HUES48 (cell line): ENCODE measurements at regions not wholly inside any gene's neighbourhood (a gene's known extent, or its start where the extent isn't known, plus 50 kb on each side); places are given as distances from the start of the nearest gene placed in this dataset.
"Not testable (repeated sequence)": the region's sequence is repeated elsewhere in the genome, so short reads cannot be mapped to it uniquely, and the experiment has no call there.

Experiments used
- H3K27ac ChIP-seq: one replicate; pipeline ENCODE4 v1.7.0; 2013; ENCODE audit warnings: low read depth, low read length, inconsistent platforms
- H3K27me3 ChIP-seq: 2 replicates; pipeline ENCODE4 v1.6.1; 2013; ENCODE audit warnings: mild to moderate bottlenecking, low read length; ENCODE audit not compliant: control insufficient read depth, insufficient read depth
- H3K36me3 ChIP-seq: 2 replicates; pipeline ENCODE4 v1.6.1; 2013; ENCODE audit warnings: low read length; ENCODE audit not compliant: control insufficient read depth, insufficient read depth
- H3K4me1 ChIP-seq: 2 replicates; pipeline ENCODE4 v1.6.1; 2013; ENCODE audit warnings: mild to moderate bottlenecking, low read length; ENCODE audit not compliant: control insufficient read depth, insufficient read depth
- H3K4me3 ChIP-seq: 2 replicates; pipeline ENCODE4 v1.5.1; 2013; ENCODE audit warnings: mild to moderate bottlenecking, low read depth, low read length
- H3K9ac ChIP-seq: 2 replicates; pipeline ENCODE4 v1.6.1; 2013; ENCODE audit warnings: mild to moderate bottlenecking, low read depth, low read length, moderate library complexity
- H3K9me3 ChIP-seq: 2 replicates; pipeline ENCODE4 v1.6.1; 2013; ENCODE audit warnings: low read length; ENCODE audit not compliant: control insufficient read depth, insufficient read depth

DNA sequence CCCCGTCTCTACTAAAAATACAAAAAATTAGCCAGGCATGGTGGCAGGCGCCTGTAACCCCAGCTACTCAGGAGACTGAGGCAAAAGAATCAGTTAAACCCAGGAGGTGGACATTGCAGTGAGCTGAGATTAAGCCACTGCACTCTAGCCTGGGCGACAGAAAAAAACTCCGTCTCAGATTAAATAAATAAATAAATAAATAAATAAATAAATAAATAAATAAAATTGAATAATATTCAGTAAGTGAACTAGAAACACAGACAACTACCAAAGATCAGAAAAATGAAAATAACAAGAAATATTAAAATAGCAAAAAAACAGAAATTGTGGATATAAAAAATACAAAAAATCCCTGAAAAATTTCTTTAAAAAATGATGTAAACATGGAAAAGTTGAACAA lies 172.4 kb downstream of the ZNF486 start:
- Histone ChIP-seq H3K9ac (no peak overlapping the region), H3K4me1 (no peaks in the 10 kb centered on the region), H3K27me3 (no peaks in the 10 kb centered on the region), H3K36me3 (no peaks in the 10 kb centered on the region), H3K9me3 (no peaks in the 10 kb centered on the region), H3K27ac (no peak overlapping the region), H3K4me3 (no peak overlapping the region)

DNA sequence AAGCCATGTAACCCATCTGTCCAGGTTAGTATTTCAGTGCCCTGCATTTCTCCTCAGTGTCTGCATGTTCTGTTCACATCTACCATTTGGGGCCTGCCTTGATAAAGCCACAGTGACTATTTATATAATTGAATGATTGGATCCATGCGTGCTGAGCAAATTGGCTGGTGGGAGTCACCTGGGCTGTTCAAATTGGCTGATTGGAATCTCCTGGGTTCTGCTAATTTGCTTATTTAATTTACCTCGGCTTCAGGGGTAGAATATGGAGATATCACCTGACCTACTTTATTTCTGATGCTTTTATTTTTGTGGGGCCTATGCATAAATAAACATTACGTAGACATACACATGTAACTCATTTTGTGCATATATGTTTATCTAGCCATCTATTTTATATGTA lies 167.7 kb downstream of the ZNF486 start:
- Histone ChIP-seq H3K27me3 (no peaks in the 10 kb centered on the region), H3K9ac (no peak overlapping the region), H3K4me3 (no peak overlapping the region), H3K4me1 (no peaks in the 10 kb centered on the region), H3K27ac (no peak overlapping the region), H3K36me3 (no peaks in the 10 kb centered on the region), H3K9me3 (no peaks in the 10 kb centered on the region)

DNA sequence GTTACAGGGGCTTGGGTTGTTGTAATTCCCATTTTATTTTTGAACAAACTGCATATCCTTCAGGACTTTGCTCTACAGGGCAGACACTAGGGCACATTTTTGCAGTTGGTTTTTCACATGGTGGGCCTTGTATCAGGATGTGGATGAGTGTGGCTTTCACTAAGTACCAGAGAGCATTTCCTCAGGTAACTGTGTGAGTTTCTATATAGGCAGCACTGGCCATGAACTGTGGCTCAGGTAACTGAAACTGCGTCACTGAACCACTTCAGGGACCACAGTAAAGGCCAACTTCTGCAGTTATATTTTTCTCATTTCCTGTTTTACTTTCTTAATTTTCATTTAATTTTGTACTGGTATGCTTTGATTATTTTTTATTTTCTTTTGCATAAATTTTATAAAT lies 166.5 kb downstream of the ZNF486 start:
- Histone ChIP-seq H3K4me1 (no peaks in the 10 kb centered on the region), H3K4me3 (no peak overlapping the region), H3K27me3 (no peaks in the 10 kb centered on the region), H3K9ac (no peak overlapping the region), H3K27ac (no peak overlapping the region), H3K9me3 (no peaks in the 10 kb centered on the region), H3K36me3 (no peaks in the 10 kb centered on the region)

DNA sequence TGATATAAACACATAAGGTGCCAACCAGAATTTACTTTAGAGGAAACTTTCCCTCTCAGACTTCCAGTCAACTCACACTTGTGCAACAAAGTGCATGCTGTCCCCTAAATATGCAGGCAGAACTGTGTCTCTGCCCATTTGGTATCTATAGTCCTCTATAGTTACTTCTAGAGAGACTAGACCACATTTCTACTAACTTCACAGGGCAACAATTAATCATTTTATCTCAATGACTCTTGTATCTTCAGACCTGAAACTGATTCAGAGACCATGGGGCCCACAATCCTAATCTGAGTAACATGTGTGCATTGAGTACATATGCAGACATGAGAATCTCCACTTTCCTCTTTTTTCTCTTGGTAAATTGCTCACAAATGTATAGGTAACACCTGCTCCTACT lies 158.1 kb downstream of the ZNF486 start:
- H3K4me3 ChIP-seq, result no peak overlapping the region
- H3K9ac ChIP-seq, result no peak overlapping the region
- H3K4me1 ChIP-seq, result peaks cover 5% of the 10 kb centered on the region; the same call in 1 of the 2 replicates
- no peak overlapping the region for H3K27ac ChIP-seq
- H3K9me3 ChIP-seq, result no peaks in the 10 kb centered on the region
- H3K27me3 ChIP-seq, result no peaks in the 10 kb centered on the region
- H3K36me3 ChIP-seq, result no peaks in the 10 kb centered on the region

DNA sequence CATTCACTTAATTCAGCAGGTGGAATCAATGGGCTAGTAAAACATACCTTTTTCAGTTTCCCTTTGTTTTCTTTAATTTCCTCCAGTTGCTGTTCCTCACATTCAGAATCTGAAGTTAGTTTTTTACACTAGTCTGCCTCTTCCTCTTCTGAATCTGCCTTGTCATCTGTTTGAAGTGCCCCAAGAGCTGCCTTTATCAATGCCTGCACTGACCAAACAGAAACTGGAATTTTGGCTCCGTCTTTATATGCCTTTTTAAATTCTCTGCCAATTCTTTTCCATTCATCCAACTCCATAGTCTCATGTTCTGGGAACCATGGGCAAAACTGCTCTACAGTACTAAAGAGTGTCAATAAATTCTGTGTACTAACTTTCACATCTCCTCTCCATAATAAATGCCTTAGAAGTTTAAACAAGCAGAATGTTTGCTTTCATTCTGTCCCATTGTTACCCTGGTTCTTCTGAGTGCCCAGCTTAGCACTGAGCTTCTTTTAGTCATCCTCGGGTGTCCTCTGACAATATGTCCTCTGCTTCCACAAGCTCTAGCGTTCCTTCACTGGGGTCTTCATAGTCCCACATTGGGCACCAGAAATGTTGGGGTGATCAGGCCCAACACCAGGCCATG lies 154.2 kb downstream of the ZNF486 start:
- H3K9ac ChIP-seq, result no peak overlapping the region
- H3K36me3 ChIP-seq, result no peaks in the 10 kb centered on the region
- H3K27ac ChIP-seq, result no peak overlapping the region
- peaks cover 5% of the 10 kb centered on the region; the same call in 1 of the 2 replicates for H3K4me1 ChIP-seq
- no peak overlapping the region for H3K4me3 ChIP-seq
- no peaks in the 10 kb centered on the region for H3K9me3 ChIP-seq
- H3K27me3 ChIP-seq, result no peaks in the 10 kb centered on the region

DNA sequence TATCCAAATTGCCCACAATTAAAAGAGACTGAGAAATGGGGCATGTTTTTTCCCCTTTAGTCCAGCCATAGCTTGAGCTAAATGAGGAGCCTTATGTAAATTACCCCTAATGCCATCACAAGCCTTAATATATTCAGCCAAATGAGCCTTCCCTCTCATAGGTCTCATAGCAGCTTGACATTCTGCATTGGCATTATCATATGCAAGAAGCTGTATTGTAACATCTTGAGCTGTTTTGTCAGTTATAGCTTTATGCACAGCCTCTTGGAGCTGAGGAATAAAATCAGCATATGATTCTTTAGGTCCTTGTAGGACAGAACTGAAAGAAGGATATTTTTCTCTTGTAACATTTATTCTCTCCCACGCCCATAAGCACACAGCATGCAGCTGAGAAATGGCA lies 153.2 kb downstream of the ZNF486 start:
- no peak overlapping the region for H3K4me3 ChIP-seq
- H3K9ac ChIP-seq, result no peak overlapping the region
- no peaks in the 10 kb centered on the region for H3K27me3 ChIP-seq
- no peak overlapping the region for H3K27ac ChIP-seq
- no peaks in the 10 kb centered on the region for H3K36me3 ChIP-seq
- peaks cover 5% of the 10 kb centered on the region; the same call in 1 of the 2 replicates for H3K4me1 ChIP-seq
- H3K9me3 ChIP-seq, result no peaks in the 10 kb centered on the region

DNA sequence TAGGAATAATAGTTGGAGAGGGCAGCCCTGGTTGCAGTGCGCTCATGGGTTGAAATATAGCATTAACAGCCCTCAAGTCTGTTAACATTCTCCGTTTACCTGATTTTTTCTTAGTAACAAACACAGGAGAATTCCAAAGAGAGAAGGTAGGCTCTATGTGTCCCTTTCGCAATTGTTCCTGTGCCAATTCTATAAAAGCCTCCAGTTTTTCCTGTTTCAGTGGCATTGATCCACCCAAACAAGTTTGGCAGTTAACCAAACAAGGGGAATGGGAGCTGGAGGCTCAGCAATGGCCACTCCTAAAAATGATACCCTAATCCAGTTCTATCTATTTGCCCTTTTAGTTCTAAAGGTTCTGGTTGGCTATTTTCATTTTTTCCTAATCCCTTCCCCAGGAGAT lies 151.6 kb downstream of the ZNF486 start:
- Histone ChIP-seq H3K9me3 (no peaks in the 10 kb centered on the region), H3K36me3 (no peaks in the 10 kb centered on the region), H3K4me3 (no peak overlapping the region), H3K27me3 (no peaks in the 10 kb centered on the region), H3K27ac (no peak overlapping the region), H3K9ac (no peak overlapping the region), H3K4me1 (no peaks in the 10 kb centered on the region)

DNA sequence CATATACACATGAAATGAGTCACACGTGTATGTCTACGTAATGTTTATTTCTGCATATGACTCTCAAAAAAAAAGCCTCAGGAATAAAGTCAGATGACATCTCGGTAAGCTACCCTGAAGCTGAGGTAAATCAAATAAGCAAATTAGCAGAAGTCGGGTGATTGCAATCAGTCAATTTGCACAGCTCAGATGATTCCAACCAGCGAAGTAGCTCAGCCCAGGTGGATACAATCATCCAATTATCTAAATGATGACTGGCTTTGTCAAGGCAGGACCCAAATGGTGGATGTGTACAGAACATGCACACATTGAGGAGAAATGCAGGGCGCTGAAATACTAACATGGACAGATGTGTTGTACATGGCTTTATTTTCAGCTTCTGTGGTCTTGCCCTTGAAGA lies 148.5 kb downstream of the ZNF486 start:
- Histone ChIP-seq H3K36me3 (no peaks in the 10 kb centered on the region), H3K27me3 (no peaks in the 10 kb centered on the region), H3K4me3 (no peak overlapping the region), H3K27ac (no peak overlapping the region), H3K9me3 (no peaks in the 10 kb centered on the region), H3K9ac (no peak overlapping the region), H3K4me1 (no peaks in the 10 kb centered on the region)

DNA sequence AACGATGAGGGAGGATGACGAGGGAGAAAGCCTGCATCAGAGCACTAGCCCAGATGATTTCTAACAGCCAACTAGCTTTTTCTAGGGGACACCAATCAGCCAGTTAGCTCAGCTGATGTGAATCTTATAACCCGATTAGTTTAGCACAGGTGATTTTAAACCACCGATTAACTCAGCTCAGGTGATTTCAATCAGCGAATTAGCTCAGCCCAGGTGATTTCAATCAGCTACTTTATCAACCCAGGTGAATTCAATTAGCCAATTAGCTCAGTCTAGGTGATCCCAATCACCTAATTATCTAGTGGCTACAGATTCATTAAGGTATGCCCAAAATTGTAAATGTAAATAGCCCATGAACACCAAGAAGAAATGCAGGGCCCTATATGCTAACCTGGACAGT lies 146.9 kb downstream of the ZNF486 start:
- Histone ChIP-seq H3K36me3 (no peaks in the 10 kb centered on the region), H3K9me3 (no peaks in the 10 kb centered on the region), H3K4me1 (no peaks in the 10 kb centered on the region), H3K27me3 (no peaks in the 10 kb centered on the region), H3K9ac (no peak overlapping the region), H3K4me3 (no peak overlapping the region), H3K27ac (no peak overlapping the region)

DNA sequence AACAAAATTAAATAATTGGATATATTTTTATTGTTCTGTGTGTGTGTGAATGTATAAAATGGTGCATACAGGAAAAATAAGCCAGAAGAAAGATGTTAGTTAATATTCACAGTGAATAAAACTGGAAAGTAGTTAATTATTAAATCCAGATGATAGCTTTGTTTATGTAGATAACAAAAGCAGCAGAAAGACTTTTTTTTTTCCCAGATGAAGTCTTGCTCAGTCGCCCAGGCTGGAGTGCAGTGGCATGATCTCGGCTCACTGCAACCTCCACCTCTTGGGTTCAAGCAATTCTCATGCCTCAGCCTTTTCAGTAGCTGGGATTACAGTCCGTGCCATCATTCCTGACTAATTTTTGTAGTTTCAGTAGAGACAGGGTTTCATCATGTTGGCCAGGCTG lies 140.1 kb downstream of the ZNF486 start:
- H3K27ac ChIP-seq, result no peak overlapping the region
- no peaks in the 10 kb centered on the region for H3K9me3 ChIP-seq
- H3K27me3 ChIP-seq, result no peaks in the 10 kb centered on the region
- H3K9ac ChIP-seq, result no peak overlapping the region
- H3K4me1 ChIP-seq, result 0 out of 2 replicates have a peak, but pooled peaks cover 4% of the 10 kb centered on the region
- no peaks in the 10 kb centered on the region for H3K36me3 ChIP-seq
- no peak overlapping the region for H3K4me3 ChIP-seq

DNA sequence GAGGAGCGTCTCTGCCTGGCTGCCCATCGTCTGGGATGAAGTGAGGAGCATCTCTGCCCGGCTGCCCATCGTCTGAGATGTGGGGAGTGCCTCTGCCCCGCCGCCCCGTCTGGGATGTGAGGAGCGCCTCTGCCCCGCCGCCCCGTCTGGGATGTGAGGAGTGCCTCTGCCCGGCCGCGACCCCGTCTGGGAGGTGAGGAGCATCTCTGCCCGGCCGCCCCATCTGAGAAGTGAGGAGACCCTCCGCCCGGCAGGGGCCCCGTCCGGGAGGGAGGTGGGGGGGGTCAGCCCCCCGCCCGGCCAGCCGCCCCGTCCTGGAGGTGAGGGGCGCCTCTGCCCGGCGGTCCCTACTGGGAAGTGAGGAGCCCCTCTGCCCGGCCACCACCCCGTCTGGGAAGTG lies 129.3 kb downstream of the ZNF486 start:
- not testable (repeated sequence) for H3K27ac ChIP-seq, H3K4me3 ChIP-seq, H3K36me3 ChIP-seq, H3K27me3 ChIP-seq, H3K9ac ChIP-seq, H3K4me1 ChIP-seq, H3K9me3 ChIP-seq

DNA sequence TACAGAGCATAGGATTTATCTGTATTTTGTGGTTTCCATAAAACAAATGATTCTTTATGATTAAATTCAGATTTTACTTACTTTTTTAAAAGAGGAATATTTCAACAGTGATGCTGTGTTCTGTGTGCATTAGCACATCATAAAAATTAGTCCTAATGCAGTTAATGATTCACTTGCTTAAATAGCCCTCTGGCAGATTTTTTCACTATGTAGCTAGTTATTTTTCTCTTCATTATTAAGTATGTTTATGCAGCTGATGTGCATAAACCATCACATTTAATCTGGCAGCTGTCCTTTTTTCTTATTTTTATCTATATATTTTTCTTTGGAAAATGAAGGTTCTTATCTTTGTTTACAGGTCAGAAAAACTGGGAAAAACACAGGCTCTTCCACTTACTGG lies 127.2 kb downstream of the ZNF486 start:
- Histone ChIP-seq H3K4me1 (no peaks in the 10 kb centered on the region), H3K9me3 (0 out of 2 replicates have a peak, but pooled peaks cover 3% of the 10 kb centered on the region), H3K36me3 (no peaks in the 10 kb centered on the region)

More for the DNA sequence above, 127.2 kb downstream of the ZNF486 start:
- no peak overlapping the region for H3K9ac ChIP-seq
- no peaks in the 10 kb centered on the region for H3K27me3 ChIP-seq
- H3K27ac ChIP-seq, result no peak overlapping the region
- no peak overlapping the region for H3K4me3 ChIP-seq
